ENCODE measurements at regions not wholly inside any gene's neighbourhood (a gene's known extent, or its start where the extent isn't known, plus 50 kb on each side); places are given as distances from the start of the nearest gene placed in this dataset.

DNA sequence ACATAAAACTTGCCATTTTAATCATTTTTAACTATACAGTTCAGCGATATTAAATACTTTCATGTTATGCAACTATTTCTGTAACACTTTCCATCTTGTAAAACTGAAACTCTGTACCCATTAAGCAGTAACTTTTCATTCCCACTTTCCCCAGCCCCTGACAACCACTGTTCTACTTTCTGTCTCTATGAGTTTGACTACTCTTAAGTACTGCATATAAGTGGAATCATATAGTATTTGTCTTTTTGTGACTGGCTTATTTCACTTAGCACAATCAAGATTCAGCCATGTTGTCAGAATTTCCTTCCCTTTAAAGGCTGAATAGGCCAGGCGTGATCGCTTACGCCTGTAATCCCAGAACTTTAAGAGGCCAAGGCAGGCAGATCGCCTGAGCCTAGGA is 56.2 kb downstream of the ARHGAP35 start:
- TF ChIP-seq GABPB1 (CRISPR knock-in tag; IDR thresholded peaks at IDR 0.05): no peak
- TF ChIP-seq GTF2I (CRISPR knock-in tag; conservative IDR thresholded peaks at IDR 0.05): no peak
- TF ChIP-seq, protein P1, sequence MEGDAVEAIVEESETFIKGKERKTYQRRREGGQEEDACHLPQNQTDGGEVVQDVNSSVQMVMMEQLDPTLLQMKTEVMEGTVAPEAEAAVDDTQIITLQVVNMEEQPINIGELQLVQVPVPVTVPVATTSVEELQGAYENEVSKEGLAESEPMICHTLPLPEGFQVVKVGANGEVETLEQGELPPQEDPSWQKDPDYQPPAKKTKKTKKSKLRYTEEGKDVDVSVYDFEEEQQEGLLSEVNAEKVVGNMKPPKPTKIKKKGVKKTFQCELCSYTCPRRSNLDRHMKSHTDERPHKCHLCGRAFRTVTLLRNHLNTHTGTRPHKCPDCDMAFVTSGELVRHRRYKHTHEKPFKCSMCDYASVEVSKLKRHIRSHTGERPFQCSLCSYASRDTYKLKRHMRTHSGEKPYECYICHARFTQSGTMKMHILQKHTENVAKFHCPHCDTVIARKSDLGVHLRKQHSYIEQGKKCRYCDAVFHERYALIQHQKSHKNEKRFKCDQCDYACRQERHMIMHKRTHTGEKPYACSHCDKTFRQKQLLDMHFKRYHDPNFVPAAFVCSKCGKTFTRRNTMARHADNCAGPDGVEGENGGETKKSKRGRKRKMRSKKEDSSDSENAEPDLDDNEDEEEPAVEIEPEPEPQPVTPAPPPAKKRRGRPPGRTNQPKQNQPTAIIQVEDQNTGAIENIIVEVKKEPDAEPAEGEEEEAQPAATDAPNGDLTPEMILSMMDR (IDR thresholded peaks at IDR 0.05): no peak
- TF ChIP-seq ZNF219 (CRISPR knock-in tag; IDR thresholded peaks at IDR 0.05; ENCODE audit: borderline replicate concordance): no peak
- no peak for TF ChIP-seq FOXK1 (CRISPR knock-in tag; IDR thresholded peaks at IDR 0.05)
- TF ChIP-seq ZNF138 (CRISPR knock-in tag; conservative IDR thresholded peaks at IDR 0.05): no peak
- TF ChIP-seq GRHL2 (CRISPR knock-in tag; IDR thresholded peaks at IDR 0.05; ENCODE audit: insufficient replicate concordance, severe bottlenecking): no peak
- no peak for TF ChIP-seq NR1H2 (CRISPR knock-in tag; IDR thresholded peaks at IDR 0.05)
- no peak for TF ChIP-seq NFYB (CRISPR knock-in tag; conservative IDR thresholded peaks at IDR 0.05; ENCODE audit: low read depth)
- TF ChIP-seq, protein P2, sequence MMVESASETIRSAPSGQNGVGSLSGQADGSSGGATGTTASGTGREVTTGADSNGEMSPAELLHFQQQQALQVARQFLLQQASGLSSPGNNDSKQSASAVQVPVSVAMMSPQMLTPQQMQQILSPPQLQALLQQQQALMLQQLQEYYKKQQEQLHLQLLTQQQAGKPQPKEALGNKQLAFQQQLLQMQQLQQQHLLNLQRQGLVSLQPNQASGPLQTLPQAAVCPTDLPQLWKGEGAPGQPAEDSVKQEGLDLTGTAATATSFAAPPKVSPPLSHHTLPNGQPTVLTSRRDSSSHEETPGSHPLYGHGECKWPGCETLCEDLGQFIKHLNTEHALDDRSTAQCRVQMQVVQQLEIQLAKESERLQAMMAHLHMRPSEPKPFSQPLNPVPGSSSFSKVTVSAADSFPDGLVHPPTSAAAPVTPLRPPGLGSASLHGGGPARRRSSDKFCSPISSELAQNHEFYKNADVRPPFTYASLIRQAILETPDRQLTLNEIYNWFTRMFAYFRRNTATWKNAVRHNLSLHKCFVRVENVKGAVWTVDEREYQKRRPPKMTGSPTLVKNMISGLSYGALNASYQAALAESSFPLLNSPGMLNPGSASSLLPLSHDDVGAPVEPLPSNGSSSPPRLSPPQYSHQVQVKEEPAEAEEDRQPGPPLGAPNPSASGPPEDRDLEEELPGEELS (CRISPR knock-in tag; IDR thresholded peaks at IDR 0.05): no peak
- no peak for TF ChIP-seq SOX15 (CRISPR knock-in tag; IDR thresholded peaks at IDR 0.05)
- TF ChIP-seq RORB (CRISPR knock-in tag; IDR thresholded peaks at IDR 0.05): no peak
- no peak for TF ChIP-seq NR2C2 (CRISPR knock-in tag; IDR thresholded peaks at IDR 0.05)
- no peak for TF ChIP-seq HMGA2 (CRISPR knock-in tag; IDR thresholded peaks at IDR 0.05)
- TF ChIP-seq ELF4 (CRISPR knock-in tag; IDR thresholded peaks at IDR 0.05; ENCODE audit: low read depth): no peak
- TF ChIP-seq, protein P3, sequence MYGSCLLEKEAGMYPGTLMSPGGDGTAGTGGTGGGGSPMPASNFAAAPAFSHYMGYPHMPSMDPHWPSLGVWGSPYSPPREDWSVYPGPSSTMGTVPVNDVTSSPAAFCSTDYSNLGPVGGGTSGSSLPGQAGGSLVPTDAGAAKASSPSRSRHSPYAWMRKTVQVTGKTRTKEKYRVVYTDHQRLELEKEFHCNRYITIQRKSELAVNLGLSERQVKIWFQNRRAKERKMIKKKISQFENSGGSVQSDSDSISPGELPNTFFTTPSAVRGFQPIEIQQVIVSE (CRISPR knock-in tag; IDR thresholded peaks at IDR 0.05; ENCODE audit: borderline replicate concordance): no peak
- TF ChIP-seq, protein P4, sequence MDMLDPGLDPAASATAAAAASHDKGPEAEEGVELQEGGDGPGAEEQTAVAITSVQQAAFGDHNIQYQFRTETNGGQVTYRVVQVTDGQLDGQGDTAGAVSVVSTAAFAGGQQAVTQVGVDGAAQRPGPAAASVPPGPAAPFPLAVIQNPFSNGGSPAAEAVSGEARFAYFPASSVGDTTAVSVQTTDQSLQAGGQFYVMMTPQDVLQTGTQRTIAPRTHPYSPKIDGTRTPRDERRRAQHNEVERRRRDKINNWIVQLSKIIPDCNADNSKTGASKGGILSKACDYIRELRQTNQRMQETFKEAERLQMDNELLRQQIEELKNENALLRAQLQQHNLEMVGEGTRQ (CRISPR knock-in tag; IDR thresholded peaks at IDR 0.05): no peak
- no peak for TF ChIP-seq JUN (CRISPR knock-in tag; IDR thresholded peaks at IDR 0.05)
- TF ChIP-seq, protein P5, sequence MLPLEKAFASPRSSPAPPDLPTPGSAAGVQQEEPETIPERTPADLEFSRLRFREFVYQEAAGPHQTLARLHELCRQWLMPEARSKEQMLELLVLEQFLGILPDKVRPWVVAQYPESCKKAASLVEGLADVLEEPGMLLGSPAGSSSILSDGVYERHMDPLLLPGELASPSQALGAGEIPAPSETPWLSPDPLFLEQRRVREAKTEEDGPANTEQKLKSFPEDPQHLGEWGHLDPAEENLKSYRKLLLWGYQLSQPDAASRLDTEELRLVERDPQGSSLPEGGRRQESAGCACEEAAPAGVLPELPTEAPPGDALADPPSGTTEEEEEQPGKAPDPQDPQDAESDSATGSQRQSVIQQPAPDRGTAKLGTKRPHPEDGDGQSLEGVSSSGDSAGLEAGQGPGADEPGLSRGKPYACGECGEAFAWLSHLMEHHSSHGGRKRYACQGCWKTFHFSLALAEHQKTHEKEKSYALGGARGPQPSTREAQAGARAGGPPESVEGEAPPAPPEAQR (CRISPR knock-in tag; IDR thresholded peaks at IDR 0.05): no peak
- H3K4me1 Mint-ChIP-seq: peaks cover 27% of the 10 kb centered on the region
- no peak overlapping the region for H3K27ac Mint-ChIP-seq
- ATAC-seq (no peak), DNase-seq (ENCODE audit: low spot score) (no peak)
- ChIA-PET CTCF (no interaction called here), POLR2A (no interaction called here)
- H3K27me3 Mint-ChIP-seq (ENCODE audit: low read depth): no peaks in the 10 kb centered on the region
- H3K9me3 Mint-ChIP-seq: no peaks in the 10 kb centered on the region
- H3K36me3 Mint-ChIP-seq: peaks cover 23% of the 10 kb centered on the region
- H3K4me3 Mint-ChIP-seq: no peak overlapping the region

DNA sequence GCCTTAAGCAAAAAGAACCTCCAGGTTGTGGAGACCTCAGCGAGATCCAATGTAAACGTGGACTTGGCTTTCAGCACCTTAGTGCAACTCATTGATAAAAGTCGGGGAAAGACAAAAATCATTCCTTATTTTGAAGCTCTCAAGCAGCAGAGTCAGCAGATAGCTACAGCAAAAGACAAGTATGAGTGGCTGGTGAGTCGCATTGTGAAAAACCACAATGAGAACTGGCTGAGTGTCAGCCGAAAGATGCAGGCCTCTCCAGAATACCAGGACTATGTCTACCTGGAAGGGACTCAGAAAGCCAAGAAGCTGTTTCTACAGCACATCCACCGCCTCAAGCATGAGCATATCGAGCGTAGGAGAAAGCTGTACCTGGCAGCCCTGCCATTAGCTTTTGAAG is 58.5 kb downstream of the ARHGAP35 start:
- Mint-ChIP-seq H3K4me1 (peaks cover 15% of the 10 kb centered on the region), H3K27me3 (ENCODE audit: low read depth) (no peaks in the 10 kb centered on the region), H3K27ac (no peak overlapping the region), H3K9me3 (no peaks in the 10 kb centered on the region), H3K36me3 (peaks cover 29% of the 10 kb centered on the region), H3K4me3 (no peak overlapping the region)
- ATAC-seq (no peak), DNase-seq (ENCODE audit: low spot score) (no peak)
- TF ChIP-seq, protein P6, sequence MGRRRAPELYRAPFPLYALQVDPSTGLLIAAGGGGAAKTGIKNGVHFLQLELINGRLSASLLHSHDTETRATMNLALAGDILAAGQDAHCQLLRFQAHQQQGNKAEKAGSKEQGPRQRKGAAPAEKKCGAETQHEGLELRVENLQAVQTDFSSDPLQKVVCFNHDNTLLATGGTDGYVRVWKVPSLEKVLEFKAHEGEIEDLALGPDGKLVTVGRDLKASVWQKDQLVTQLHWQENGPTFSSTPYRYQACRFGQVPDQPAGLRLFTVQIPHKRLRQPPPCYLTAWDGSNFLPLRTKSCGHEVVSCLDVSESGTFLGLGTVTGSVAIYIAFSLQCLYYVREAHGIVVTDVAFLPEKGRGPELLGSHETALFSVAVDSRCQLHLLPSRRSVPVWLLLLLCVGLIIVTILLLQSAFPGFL (CRISPR knock-in tag; IDR thresholded peaks at IDR 0.05; ENCODE audit: borderline replicate concordance): no peak
- TF ChIP-seq, protein P7, sequence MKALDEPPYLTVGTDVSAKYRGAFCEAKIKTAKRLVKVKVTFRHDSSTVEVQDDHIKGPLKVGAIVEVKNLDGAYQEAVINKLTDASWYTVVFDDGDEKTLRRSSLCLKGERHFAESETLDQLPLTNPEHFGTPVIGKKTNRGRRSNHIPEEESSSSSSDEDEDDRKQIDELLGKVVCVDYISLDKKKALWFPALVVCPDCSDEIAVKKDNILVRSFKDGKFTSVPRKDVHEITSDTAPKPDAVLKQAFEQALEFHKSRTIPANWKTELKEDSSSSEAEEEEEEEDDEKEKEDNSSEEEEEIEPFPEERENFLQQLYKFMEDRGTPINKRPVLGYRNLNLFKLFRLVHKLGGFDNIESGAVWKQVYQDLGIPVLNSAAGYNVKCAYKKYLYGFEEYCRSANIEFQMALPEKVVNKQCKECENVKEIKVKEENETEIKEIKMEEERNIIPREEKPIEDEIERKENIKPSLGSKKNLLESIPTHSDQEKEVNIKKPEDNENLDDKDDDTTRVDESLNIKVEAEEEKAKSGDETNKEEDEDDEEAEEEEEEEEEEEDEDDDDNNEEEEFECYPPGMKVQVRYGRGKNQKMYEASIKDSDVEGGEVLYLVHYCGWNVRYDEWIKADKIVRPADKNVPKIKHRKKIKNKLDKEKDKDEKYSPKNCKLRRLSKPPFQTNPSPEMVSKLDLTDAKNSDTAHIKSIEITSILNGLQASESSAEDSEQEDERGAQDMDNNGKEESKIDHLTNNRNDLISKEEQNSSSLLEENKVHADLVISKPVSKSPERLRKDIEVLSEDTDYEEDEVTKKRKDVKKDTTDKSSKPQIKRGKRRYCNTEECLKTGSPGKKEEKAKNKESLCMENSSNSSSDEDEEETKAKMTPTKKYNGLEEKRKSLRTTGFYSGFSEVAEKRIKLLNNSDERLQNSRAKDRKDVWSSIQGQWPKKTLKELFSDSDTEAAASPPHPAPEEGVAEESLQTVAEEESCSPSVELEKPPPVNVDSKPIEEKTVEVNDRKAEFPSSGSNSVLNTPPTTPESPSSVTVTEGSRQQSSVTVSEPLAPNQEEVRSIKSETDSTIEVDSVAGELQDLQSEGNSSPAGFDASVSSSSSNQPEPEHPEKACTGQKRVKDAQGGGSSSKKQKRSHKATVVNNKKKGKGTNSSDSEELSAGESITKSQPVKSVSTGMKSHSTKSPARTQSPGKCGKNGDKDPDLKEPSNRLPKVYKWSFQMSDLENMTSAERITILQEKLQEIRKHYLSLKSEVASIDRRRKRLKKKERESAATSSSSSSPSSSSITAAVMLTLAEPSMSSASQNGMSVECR (CRISPR knock-in tag; IDR thresholded peaks at IDR 0.05; ENCODE audit: borderline replicate concordance): no peak
- ChIA-PET POLR2A (interaction anchor here (0.6 kb wide), 1 partner anchor 57 kb away, joined by 3 read pairs; no protein-coding TSS in a partner anchor), CTCF (interaction anchor here (1.8 kb wide), 1 partner anchor 71 kb away, joined by 6 read pairs; no protein-coding TSS in a partner anchor)
